ENCODE measurements at regions not wholly inside any gene's neighbourhood (a gene's known extent, or its start where the extent isn't known, plus 50 kb on each side); places are given as distances from the start of the nearest gene placed in this dataset.

DNA sequence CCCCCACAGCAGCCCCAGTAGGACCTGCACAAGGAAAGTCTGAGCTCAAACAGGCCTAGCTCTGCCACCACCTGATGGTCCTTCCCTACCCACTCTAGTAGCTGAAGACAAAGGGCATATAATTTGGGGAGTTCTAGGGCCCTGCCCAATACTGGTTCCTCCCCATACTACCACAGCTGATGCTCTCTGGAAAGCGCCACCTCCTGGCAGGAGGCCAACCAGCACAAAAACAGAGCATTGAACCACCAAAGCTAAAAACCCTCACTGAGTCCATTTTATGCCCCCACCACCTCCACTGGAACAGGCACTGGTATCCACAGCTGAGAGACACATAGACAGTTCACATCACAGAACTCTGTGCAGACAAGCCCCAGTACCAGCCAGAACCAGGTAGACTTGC is 1276.8 kb downstream of the OLFM4 start:
- Histone ChIP-seq H3K4me3 (no peak overlapping the region), H3K27me3 (no peaks in the 10 kb centered on the region), H3K27ac (no peak overlapping the region), H3K36me3 (replicated peaks in 1 of 2; ENCODE audit: insufficient read depth in 1 of 2, low read depth in 2 of 2) (no peaks in the 10 kb centered on the region), H3K4me1 (no peaks in the 10 kb centered on the region), H3K9me3 (no peaks in the 10 kb centered on the region)
- TF ChIP-seq, protein P1, sequence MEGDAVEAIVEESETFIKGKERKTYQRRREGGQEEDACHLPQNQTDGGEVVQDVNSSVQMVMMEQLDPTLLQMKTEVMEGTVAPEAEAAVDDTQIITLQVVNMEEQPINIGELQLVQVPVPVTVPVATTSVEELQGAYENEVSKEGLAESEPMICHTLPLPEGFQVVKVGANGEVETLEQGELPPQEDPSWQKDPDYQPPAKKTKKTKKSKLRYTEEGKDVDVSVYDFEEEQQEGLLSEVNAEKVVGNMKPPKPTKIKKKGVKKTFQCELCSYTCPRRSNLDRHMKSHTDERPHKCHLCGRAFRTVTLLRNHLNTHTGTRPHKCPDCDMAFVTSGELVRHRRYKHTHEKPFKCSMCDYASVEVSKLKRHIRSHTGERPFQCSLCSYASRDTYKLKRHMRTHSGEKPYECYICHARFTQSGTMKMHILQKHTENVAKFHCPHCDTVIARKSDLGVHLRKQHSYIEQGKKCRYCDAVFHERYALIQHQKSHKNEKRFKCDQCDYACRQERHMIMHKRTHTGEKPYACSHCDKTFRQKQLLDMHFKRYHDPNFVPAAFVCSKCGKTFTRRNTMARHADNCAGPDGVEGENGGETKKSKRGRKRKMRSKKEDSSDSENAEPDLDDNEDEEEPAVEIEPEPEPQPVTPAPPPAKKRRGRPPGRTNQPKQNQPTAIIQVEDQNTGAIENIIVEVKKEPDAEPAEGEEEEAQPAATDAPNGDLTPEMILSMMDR (IDR thresholded peaks at IDR 0.05): no peak
- no peak for TF ChIP-seq POLR2A (IDR thresholded peaks at IDR 0.05)
- intact Hi-C loops (cut with DNase I): no loop called here
- WGBS, 2 donors: 100% methylated on average over 1 of the region's 1 CpG
- ATAC-seq (no peak), DNase-seq (no peak)

DNA sequence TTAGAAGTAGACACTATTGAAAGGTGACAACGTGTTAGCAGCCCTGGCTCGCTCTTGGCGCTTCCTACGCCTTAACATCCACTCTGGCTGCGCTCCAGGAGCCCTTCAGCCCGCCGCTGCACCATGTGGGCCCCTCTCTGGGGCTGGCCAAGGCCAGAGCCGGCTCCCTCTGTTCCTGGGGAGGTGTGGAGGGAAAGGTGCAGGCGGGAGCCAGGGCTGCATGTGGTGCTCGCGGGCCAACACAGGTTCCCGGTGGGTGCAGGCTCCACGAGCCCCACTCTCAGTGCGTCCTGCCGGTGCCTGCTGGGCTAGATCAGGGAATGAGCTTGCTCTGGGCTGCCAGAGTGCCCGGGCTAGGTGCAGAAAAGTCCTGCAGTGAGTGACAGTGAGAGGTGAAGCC is 1284.3 kb downstream of the OLFM4 start:
- Histone ChIP-seq H3K9me3 (no peaks in the 10 kb centered on the region), H3K4me1 (no peaks in the 10 kb centered on the region), H3K27me3 (no peaks in the 10 kb centered on the region), H3K27ac (no peak overlapping the region), H3K4me3 (no peak overlapping the region), H3K36me3 (replicated peaks in 1 of 2; ENCODE audit: insufficient read depth in 1 of 2, low read depth in 2 of 2) (no peaks in the 10 kb centered on the region)
- TF ChIP-seq POLR2A (IDR thresholded peaks at IDR 0.05): no peak
- TF ChIP-seq, protein P1 (IDR thresholded peaks at IDR 0.05): no peak
- intact Hi-C loops (cut with DNase I): no loop called here
- ATAC-seq (no peak), DNase-seq (no peak)
- WGBS, 2 donors: 86 to 87% methylated on average over 13 to 16 of the region's 16 CpGs

DNA sequence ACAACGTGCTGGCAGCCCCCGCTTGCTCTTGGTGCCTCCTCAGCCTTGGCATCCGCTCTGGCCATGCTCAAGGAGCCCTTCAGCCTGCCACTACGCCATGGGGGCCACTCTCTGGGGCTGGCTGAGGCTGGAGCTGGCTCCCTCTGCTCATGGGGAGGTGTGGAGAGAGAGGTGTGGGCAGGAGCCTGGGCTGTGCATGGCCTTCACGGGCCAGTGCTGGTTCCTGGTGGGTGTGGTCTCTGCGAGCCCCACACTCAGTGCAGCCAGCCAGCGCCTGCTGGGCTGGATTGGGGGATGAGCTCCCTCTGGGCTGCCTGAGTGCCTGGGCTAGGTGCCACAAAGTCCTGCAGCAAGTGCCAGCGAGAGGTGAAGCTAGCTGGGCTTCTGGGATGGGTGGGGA is 1289.1 kb downstream of the OLFM4 start:
- H3K27ac ChIP-seq: no peak overlapping the region
- no peaks in the 10 kb centered on the region for H3K4me1 ChIP-seq
- no peak for DNase-seq
- no peak for ATAC-seq
- no peaks in the 10 kb centered on the region for H3K9me3 ChIP-seq
- no peaks in the 10 kb centered on the region for H3K27me3 ChIP-seq
- H3K4me3 ChIP-seq: no peak overlapping the region
- TF ChIP-seq POLR2A (IDR thresholded peaks at IDR 0.05): no peak
- TF ChIP-seq, protein P1 (IDR thresholded peaks at IDR 0.05): no peak
- intact Hi-C loops (cut with DNase I): no loop called here
- 83 to 86% methylated on average over 5 to 8 of the region's 8 CpGs for WGBS, 2 donors
- no peaks in the 10 kb centered on the region for H3K36me3 ChIP-seq (replicated peaks in 1 of 2; ENCODE audit: insufficient read depth in 1 of 2, low read depth in 2 of 2)

DNA sequence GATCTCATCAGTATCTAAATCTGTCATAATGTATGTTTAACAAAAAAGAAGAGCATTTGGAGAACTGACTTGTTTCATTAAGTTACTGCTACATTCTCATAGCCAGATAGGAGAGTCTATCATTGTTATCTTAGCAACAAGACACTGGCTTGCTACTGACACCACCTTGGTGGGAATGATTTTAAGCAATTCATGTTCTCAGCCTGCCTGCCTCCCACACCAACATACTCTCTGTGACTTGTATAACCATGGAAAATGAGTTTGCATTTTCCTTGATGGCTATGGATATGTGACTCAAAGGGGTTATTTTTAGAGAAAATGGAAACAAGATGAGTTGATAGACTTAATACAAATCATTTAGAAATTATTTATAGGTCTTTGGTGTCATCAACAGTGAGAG is 1308.9 kb downstream of the OLFM4 start:
- DNase-seq (no peak), ATAC-seq (no peak)
- intact Hi-C loops (cut with DNase I): no loop called here
- Histone ChIP-seq H3K4me1 (no peaks in the 10 kb centered on the region), H3K27me3 (no peaks in the 10 kb centered on the region), H3K36me3 (replicated peaks in 1 of 2; ENCODE audit: insufficient read depth in 1 of 2, low read depth in 2 of 2) (no peaks in the 10 kb centered on the region), H3K9me3 (no peaks in the 10 kb centered on the region), H3K27ac (no peak overlapping the region), H3K4me3 (no peak overlapping the region)
- TF ChIP-seq, protein P1 (IDR thresholded peaks at IDR 0.05): no peak
- TF ChIP-seq POLR2A (IDR thresholded peaks at IDR 0.05): no peak

DNA sequence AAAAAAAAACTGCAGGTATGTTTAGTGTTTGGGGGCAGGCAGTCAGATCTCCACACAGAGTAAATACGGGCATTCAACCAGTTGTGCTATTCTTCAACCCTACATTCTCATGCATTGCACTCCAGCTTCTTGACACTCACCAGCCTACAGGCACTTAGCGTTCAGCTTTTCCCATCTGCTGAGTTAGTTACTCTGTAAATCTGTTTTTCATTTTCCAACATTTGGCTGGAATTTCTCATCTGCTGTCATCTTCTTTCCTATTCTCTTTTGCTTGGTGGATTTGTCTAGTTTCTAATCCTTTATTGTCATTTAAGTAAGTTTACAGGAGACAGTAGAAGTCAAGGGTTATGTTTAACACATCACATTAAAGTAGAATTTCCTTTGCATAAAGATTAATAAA is 1318.9 kb downstream of the OLFM4 start:
- no peaks in the 10 kb centered on the region for H3K27me3 ChIP-seq
- H3K27ac ChIP-seq: no peak overlapping the region
- no peaks in the 10 kb centered on the region for H3K9me3 ChIP-seq
- ATAC-seq (no peak), DNase-seq (no peak)
- intact Hi-C loops (cut with DNase I): no loop called here
- WGBS, 2 donors: 63 to 69% methylated on average over 2 of the region's 2 CpGs
- TF ChIP-seq, protein P1 (IDR thresholded peaks at IDR 0.05): no peak
- TF ChIP-seq POLR2A (IDR thresholded peaks at IDR 0.05): no peak
- H3K4me1 ChIP-seq: no peaks in the 10 kb centered on the region
- H3K4me3 ChIP-seq: no peak overlapping the region
- H3K36me3 ChIP-seq (replicated peaks in 1 of 2; ENCODE audit: insufficient read depth in 1 of 2, low read depth in 2 of 2): no peaks in the 10 kb centered on the region
